ENCODE measurements at regions not wholly inside any gene's neighbourhood (a gene's known extent, or its start where the extent isn't known, plus 50 kb on each side); places are given as distances from the start of the nearest gene placed in this dataset.

- no peaks in the 10 kb centered on the region for H3K9me3 ChIP-seq (ENCODE audit: control insufficient read depth, insufficient read depth, low read depth, low read length)
- H3K27ac ChIP-seq (ENCODE audit: extremely low read depth, low read depth, low read length) = no peak overlapping the region
- H3K4me1 ChIP-seq (ENCODE audit: control insufficient read depth, insufficient read depth, low read length) = no peaks in the 10 kb centered on the region
- TF ChIP-seq ZNF214 (tag by site-specific recombination; IDR thresholded peaks at IDR 0.05; ENCODE audit: borderline replicate concordance) (no peak), GLIS2 (tag by site-specific recombination; IDR thresholded peaks at IDR 0.05) (no peak), ZNF175 (tag by site-specific recombination; IDR thresholded peaks at IDR 0.05) (no peak), ZNF704 (tag by site-specific recombination; IDR thresholded peaks at IDR 0.05) (no peak), ZNF843 (tag by site-specific recombination; IDR thresholded peaks at IDR 0.05) (no peak), ZNF645 (tag by site-specific recombination; IDR thresholded peaks at IDR 0.05) (no peak), EGR2 (tag by site-specific recombination; IDR thresholded peaks at IDR 0.05; ENCODE audit: low read depth) (no peak), ZNF510 (tag by site-specific recombination; IDR thresholded peaks at IDR 0.05; ENCODE audit: insufficient replicate concordance) (no peak), ZSCAN4 (tag by site-specific recombination; IDR thresholded peaks at IDR 0.05) (no peak), ZNF324 (tag by site-specific recombination; IDR thresholded peaks at IDR 0.05) (no peak), ZNF513 (tag by site-specific recombination; IDR thresholded peaks at IDR 0.05) (no peak), ZNF677 (tag by site-specific recombination; IDR thresholded peaks at IDR 0.05) (no peak), TRIM28 (IDR thresholded peaks at IDR 0.05; ENCODE audit: borderline replicate concordance, low read length) (no peak)
- TF ChIP-seq, protein P1, sequence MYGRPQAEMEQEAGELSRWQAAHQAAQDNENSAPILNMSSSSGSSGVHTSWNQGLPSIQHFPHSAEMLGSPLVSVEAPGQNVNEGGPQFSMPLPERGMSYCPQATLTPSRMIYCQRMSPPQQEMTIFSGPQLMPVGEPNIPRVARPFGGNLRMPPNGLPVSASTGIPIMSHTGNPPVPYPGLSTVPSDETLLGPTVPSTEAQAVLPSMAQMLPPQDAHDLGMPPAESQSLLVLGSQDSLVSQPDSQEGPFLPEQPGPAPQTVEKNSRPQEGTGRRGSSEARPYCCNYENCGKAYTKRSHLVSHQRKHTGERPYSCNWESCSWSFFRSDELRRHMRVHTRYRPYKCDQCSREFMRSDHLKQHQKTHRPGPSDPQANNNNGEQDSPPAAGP (tag by site-specific recombination; IDR thresholded peaks at IDR 0.05) = no peak
- TF ChIP-seq, protein P2, sequence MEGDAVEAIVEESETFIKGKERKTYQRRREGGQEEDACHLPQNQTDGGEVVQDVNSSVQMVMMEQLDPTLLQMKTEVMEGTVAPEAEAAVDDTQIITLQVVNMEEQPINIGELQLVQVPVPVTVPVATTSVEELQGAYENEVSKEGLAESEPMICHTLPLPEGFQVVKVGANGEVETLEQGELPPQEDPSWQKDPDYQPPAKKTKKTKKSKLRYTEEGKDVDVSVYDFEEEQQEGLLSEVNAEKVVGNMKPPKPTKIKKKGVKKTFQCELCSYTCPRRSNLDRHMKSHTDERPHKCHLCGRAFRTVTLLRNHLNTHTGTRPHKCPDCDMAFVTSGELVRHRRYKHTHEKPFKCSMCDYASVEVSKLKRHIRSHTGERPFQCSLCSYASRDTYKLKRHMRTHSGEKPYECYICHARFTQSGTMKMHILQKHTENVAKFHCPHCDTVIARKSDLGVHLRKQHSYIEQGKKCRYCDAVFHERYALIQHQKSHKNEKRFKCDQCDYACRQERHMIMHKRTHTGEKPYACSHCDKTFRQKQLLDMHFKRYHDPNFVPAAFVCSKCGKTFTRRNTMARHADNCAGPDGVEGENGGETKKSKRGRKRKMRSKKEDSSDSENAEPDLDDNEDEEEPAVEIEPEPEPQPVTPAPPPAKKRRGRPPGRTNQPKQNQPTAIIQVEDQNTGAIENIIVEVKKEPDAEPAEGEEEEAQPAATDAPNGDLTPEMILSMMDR (tag by site-specific recombination; IDR thresholded peaks at IDR 0.05) = no peak
- no peak overlapping the region for H3K4me3 ChIP-seq (ENCODE audit: low read depth, low read length)
- no peaks in the 10 kb centered on the region for H3K36me3 ChIP-seq (ENCODE audit: control insufficient read depth in 2 of 2, insufficient read depth in 1 of 2, low read length in 2 of 2)
- POLR2A ChIA-PET = no interaction called here
- CTCF ChIA-PET = no interaction called here
These were observed 340.8 kb upstream of the DPH6 start for GRCh38 chr15:35886765-35887164.

DNA sequence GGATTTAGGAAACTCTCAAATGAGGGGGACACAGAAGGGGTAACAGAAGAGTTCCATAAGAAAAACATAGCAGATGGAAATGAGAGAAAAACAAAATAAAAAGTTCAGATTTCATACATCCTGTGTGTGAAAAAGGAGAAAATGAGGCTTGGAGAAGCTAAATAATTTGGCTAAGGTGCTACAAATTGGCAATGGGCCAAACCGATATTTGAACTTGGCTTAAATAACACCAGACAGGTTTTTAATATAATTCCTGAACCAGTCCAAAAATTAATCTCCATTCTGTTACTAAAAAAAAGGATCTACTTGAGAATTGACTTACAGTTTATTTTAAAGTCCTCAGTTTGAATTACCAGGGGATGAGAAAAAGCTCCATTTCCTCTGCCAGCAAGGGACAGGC is 342.9 kb upstream of the DPH6 start:
- Histone ChIP-seq H3K27ac (ENCODE audit: extremely low read depth, low read depth, low read length) (no peak overlapping the region), H3K4me1 (ENCODE audit: control insufficient read depth, insufficient read depth, low read length) (no peaks in the 10 kb centered on the region), H3K4me3 (ENCODE audit: low read depth, low read length) (no peak overlapping the region), H3K9me3 (ENCODE audit: control insufficient read depth, insufficient read depth, low read depth, low read length) (no peaks in the 10 kb centered on the region), H3K36me3 (ENCODE audit: control insufficient read depth in 2 of 2, insufficient read depth in 1 of 2, low read length in 2 of 2) (no peaks in the 10 kb centered on the region)
- TF ChIP-seq ZNF600 (tag by site-specific recombination; IDR thresholded peaks at IDR 0.05) (no peak), ZNF366 (tag by site-specific recombination; conservative IDR thresholded peaks at IDR 0.05) (no peak), ZEB2 (tag by site-specific recombination; IDR thresholded peaks at IDR 0.05) (no peak), ZNF658 (tag by site-specific recombination; IDR thresholded peaks at IDR 0.05) (no peak), ZNF311 (tag by site-specific recombination; IDR thresholded peaks at IDR 0.05; ENCODE audit: borderline replicate concordance) (no peak)
- ChIA-PET CTCF (no interaction called here), POLR2A (no interaction called here)

All from HEK293 (cell line).